GM20000 (cell line): ENCODE measurements at regions not wholly inside any gene's neighbourhood (a gene's known extent, or its start where the extent isn't known, plus 50 kb on each side); places are given as distances from the start of the nearest gene placed in this dataset.

ENCODE experiments used
- DNase-seq: peaks from one replicate; pipeline ENCODE4 v3.0.0; 2012; ENCODE audit warnings: low spot score
- CTCF ChIP-seq: IDR thresholded peaks from 2 replicates; pipeline ENCODE4 v1.5.1; 2012; ENCODE audit warnings: mild to moderate bottlenecking, control low read depth; ENCODE audit errors: extremely low read depth, missing control alignments

GRCh38 chr14:85279407-85279806 lies 250.5 kb upstream of the FLRT2 start:
- TF ChIP-seq CTCF: no peak
- no peak for DNase-seq

- DNase-seq: no peak
- TF ChIP-seq CTCF: no peak
Observed at GRCh38 chr14:85280074-85280473, 249.9 kb upstream of the FLRT2 start.

GRCh38 chr14:85281921-85282320 lies 248.0 kb upstream of the FLRT2 start:
- TF ChIP-seq CTCF: no peak
- DNase-seq: no peak

GRCh38 chr14:85288041-85288440 lies 241.9 kb upstream of the FLRT2 start:
- TF ChIP-seq CTCF: no peak
- no peak for DNase-seq

GRCh38 chr14:85291731-85292130 lies 238.2 kb upstream of the FLRT2 start:
- no peak for DNase-seq
- no peak for TF ChIP-seq CTCF

- no peak for DNase-seq
- TF ChIP-seq CTCF: no peak
Observed at GRCh38 chr14:85293612-85294234, 236.2 kb upstream of the FLRT2 start.

GRCh38 chr14:85295318-85295717 lies 234.6 kb upstream of the FLRT2 start:
- no peak for DNase-seq
- TF ChIP-seq CTCF: no peak
